Uterus (tissue), 3 donors: ENCODE measurements at regions not wholly inside any gene's neighbourhood (a gene's known extent, or its start where the extent isn't known, plus 50 kb on each side); places are given as distances from the start of the nearest gene placed in this dataset.

Experiments
- DNase-seq, 2 donors: peaks; one replicate each; pipeline ENCODE4 v3.0.0-alpha.2; 2019 to 2020
- H3K27ac ChIP-seq, 2 donors: fragments of 200-600 bp; sonication (generic); 1 replicate in 1 of 2; 2 replicates in 1 of 2; pipeline ENCODE4 v1.5.1; 2016 to 2018
- H3K27me3 ChIP-seq, 2 donors: fragments of 200-600 bp; sonication (generic); one replicate each; pipeline ENCODE4 v1.5.1; 2018 to 2019; ENCODE audit warnings: control low read depth in 1 of 2
- H3K36me3 ChIP-seq, 2 donors: fragments of 200-600 bp; sonication (generic); one replicate each; pipeline ENCODE4 v1.5.1; 2019; ENCODE audit warnings: control low read depth in 1 of 2
- H3K4me1 ChIP-seq, 2 donors: fragments of 200-600 bp; sonication (generic); one replicate each; pipeline ENCODE4 v1.5.1; 2018 to 2019; ENCODE audit warnings: control low read depth in 1 of 2
- H3K4me3 ChIP-seq, 2 donors: fragments of 200-600 bp; sonication (generic); 1 replicate in 1 of 2; 2 replicates in 1 of 2; pipeline ENCODE4 v1.5.1; 2018 to 2019; ENCODE audit warnings: mild to moderate bottlenecking in 1 of 2
- H3K9me3 ChIP-seq, 2 donors: fragments of 200-600 bp; sonication (generic); one replicate each; pipeline ENCODE4 v1.5.1; 2019; ENCODE audit warnings: control low read depth in 1 of 2
- POLR2A ChIP-seq, 2 donors: fragments of 450-650 bp; IDR thresholded peaks; one replicate each; pipeline ENCODE4 v1.6.1; 2016; ENCODE audit warnings: antibody characterized with exemption in 2 of 2, mild to moderate bottlenecking in 1 of 2, moderate library complexity in 1 of 2
- intact Hi-C: fragments of 100-400 bp; cut with DNase I; formaldehyde crosslinking; loops from one replicate; pipeline ENCODE4 v1.15.1; 2023; ENCODE audit warnings: low total_unique reads
- TF ChIP-seq, protein P1 (sequence below), 4 experiments: fragments of 200-600 bp in 2 of 4; fragments of 450-650 bp in 2 of 4; sonication (generic) in 2 of 4; IDR thresholded peaks; one replicate each; pipeline ENCODE4 v1.5.1; 2016 to 2019; ENCODE audit warnings: antibody characterized with exemption in 4 of 4, mild to moderate bottlenecking in 2 of 4, moderate library complexity in 1 of 4
- donor health status: DM: yes; HTN: yes; CAD: no.

DNA sequence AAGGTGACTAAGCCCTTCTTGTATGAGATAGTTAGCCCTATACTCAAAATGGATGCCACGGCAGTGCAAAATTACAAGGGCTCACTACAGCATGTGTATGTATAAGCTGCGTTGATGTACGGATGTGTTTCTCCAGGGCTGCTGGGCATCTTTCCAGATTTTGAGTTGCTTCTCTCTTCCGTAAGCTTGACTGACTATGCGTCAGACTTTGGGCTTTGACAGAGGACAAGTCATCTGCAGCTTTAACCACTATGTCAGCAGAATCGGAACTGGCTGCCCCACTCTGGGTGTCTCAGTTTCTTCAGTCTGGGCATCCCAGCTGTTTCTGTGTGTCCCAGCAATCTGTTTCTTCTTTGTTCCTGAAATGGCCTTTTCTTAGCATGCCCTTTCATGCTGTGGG lies 241.6 kb downstream of the BTBD3 start:
- intact Hi-C loops, result no loop called here

DNA sequence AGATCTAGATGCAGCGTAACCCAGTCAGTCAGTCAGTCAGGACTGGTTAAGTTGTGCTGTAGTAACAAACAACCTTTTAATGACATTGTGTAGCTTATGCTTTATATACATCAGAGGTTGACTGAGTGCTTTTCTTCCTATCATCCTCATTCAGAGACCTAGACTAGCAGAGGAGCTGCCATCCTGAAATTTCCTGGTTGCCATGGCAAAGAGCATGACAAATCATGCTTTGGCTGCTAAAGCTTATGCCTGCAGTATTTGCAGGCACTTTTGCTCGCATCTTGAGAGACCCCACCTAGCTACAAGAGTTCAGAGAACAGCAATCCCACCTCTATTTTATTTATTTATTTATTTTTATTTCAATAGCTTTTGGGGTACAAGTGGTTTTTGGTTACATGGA lies 244.0 kb downstream of the BTBD3 start:
- Histone ChIP-seq H3K36me3 (no peaks in the 10 kb centered on the region), H3K4me3 (no peak overlapping the region), H3K4me1 (no peaks in the 10 kb centered on the region), H3K27me3 (no peaks in the 10 kb centered on the region), H3K9me3 (no peaks in the 10 kb centered on the region), H3K27ac (no peak overlapping the region)
- intact Hi-C loops, result no loop called here
- no peak for DNase-seq
- no peak for TF ChIP-seq POLR2A (IDR thresholded peaks at IDR 0.05)
- TF ChIP-seq, protein P1, sequence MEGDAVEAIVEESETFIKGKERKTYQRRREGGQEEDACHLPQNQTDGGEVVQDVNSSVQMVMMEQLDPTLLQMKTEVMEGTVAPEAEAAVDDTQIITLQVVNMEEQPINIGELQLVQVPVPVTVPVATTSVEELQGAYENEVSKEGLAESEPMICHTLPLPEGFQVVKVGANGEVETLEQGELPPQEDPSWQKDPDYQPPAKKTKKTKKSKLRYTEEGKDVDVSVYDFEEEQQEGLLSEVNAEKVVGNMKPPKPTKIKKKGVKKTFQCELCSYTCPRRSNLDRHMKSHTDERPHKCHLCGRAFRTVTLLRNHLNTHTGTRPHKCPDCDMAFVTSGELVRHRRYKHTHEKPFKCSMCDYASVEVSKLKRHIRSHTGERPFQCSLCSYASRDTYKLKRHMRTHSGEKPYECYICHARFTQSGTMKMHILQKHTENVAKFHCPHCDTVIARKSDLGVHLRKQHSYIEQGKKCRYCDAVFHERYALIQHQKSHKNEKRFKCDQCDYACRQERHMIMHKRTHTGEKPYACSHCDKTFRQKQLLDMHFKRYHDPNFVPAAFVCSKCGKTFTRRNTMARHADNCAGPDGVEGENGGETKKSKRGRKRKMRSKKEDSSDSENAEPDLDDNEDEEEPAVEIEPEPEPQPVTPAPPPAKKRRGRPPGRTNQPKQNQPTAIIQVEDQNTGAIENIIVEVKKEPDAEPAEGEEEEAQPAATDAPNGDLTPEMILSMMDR (IDR thresholded peaks at IDR 0.05), result no peak

More for the DNA sequence above, 241.6 kb downstream of the BTBD3 start:
- no peaks in the 10 kb centered on the region for H3K4me1 ChIP-seq
- no peak overlapping the region for H3K27ac ChIP-seq
- DNase-seq, result no peak
- no peaks in the 10 kb centered on the region for H3K27me3 ChIP-seq
- TF ChIP-seq POLR2A (IDR thresholded peaks at IDR 0.05), result no peak
- TF ChIP-seq, protein P1 (IDR thresholded peaks at IDR 0.05), result no peak
- H3K36me3 ChIP-seq, result no peaks in the 10 kb centered on the region
- no peaks in the 10 kb centered on the region for H3K9me3 ChIP-seq
- no peak overlapping the region for H3K4me3 ChIP-seq

DNA sequence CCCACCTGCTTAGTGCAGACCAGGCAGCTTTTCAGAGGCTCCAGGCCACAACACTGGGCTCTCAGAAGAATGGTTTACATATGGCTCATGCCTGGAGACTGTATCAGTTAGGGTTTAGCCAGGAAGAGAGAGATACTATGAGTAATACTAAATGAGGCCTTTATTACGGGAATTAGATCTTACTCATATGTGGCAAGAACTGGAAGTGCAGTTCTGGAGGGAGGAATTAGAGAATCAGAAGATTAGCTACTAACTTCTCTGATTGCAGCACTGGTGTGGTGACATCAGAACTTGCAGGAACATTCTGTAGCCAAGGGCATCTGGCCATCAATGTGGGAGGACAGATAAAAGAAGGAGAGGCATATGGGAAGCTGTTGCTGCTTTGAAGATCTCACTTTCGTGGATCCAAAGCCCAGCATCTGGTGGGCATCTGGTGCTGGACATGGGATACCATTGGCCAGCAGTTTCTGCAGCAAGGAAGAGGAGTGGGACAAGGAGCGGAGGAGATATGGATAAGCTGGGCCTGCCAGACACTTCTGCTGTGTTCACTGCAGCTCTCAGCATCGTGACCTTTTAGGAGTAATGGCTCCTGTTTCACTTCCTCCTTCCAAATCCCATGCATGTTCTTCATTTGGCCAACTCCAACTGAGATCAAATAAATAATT lies 248.5 kb downstream of the BTBD3 start:
- intact Hi-C loops, result no loop called here
- DNase-seq, result peak; percentile 72 to 83
- peak overlapping the region in 1 of 2 donors; percentile 55 for H3K27ac ChIP-seq
- H3K4me3 ChIP-seq, result no peak overlapping the region
- TF ChIP-seq, protein P1 (IDR thresholded peaks at IDR 0.05), result peak in 1 of 4 experiments; percentile 32
- TF ChIP-seq POLR2A (IDR thresholded peaks at IDR 0.05), result no peak
- H3K36me3 ChIP-seq, result no peaks in the 10 kb centered on the region
- no peaks in the 10 kb centered on the region for H3K4me1 ChIP-seq
- H3K27me3 ChIP-seq, result no peaks in the 10 kb centered on the region
- H3K9me3 ChIP-seq, result peaks cover 0 to 12% of the 10 kb centered on the region in 2 donors

DNA sequence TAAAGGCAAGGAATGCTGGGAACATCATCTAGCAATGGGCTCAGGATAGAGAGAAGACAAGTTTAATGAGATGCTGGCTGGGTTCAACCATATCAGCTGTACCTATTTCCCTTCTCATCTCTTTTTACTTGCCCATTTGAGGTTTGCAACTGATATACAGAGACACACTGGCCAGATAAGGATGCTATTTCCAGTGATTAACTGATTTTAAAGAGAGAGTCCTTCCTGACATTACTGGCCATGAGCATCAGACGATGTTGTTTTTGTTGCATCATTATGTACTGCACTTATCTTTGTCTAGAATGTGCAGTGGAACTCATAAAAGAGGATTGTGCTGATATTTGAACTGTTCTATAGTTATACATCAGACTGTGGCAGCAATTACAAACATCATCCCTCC lies 252.7 kb downstream of the BTBD3 start:
- Histone ChIP-seq H3K9me3 (peaks cover 0 to 12% of the 10 kb centered on the region in 2 donors), H3K4me3 (no peak overlapping the region), H3K4me1 (no peaks in the 10 kb centered on the region), H3K27ac (no peak overlapping the region), H3K27me3 (no peaks in the 10 kb centered on the region), H3K36me3 (no peaks in the 10 kb centered on the region)
- no peak for TF ChIP-seq POLR2A (IDR thresholded peaks at IDR 0.05)
- TF ChIP-seq, protein P1 (IDR thresholded peaks at IDR 0.05), result no peak
- DNase-seq, result no peak
- intact Hi-C loops, result no loop called here

DNA sequence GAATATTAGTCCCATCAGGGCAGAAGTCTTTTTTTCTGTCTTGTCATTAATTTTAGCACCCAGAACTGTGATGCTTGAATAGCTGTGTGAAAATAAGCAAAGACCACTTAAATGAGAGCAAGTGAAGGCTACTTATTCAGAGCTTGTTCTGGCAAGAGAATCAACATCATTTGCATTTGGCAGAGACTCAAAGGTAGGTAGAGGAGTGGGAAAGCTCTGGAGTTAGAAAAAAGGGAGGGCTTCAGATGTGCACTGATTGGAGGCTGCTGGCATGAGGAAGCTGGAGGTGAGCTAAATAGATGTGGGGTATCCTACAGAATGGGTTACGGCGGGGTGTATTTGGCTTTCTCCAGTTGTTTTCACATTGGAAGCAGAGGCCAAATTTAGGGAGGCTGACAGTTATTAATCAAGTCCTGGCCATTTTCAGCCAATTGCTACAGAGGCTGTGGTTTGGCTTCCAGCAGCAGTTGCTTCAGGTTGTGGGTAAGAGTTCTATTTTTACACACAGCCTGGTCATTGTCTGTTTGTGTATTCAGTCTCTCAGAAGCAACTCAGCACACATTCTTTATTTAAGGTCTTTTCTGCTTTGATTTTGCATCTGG lies 254.3 kb downstream of the BTBD3 start:
- intact Hi-C loops, result no loop called here
- peak overlapping the region; percentile 43 to 52 for H3K27ac ChIP-seq

More for the DNA sequence above, 254.3 kb downstream of the BTBD3 start:
- H3K4me3 ChIP-seq, result no peak overlapping the region
- H3K27me3 ChIP-seq, result no peaks in the 10 kb centered on the region
- TF ChIP-seq, protein P1 (IDR thresholded peaks at IDR 0.05), result no peak
- TF ChIP-seq POLR2A (IDR thresholded peaks at IDR 0.05), result no peak
- H3K4me1 ChIP-seq, result no peaks in the 10 kb centered on the region
- H3K36me3 ChIP-seq, result no peaks in the 10 kb centered on the region
- DNase-seq, result peak; percentile 41 to 58
- H3K9me3 ChIP-seq, result peaks cover 0 to 12% of the 10 kb centered on the region in 2 donors
